Activated T-cell treated with anti-CD3 and anti-CD28 coated beads, Interleukin-2, amount 50 U/mL, for 72 hours (primary cell): ENCODE measurements at regions not wholly inside any gene's neighbourhood (a gene's known extent, or its start where the extent isn't known, plus 50 kb on each side); places are given as distances from the start of the nearest gene placed in this dataset.
"Not testable (repeated sequence)": the region's sequence is repeated elsewhere in the genome, so short reads cannot be mapped to it uniquely, and the experiment has no call there.

Source experiments
- ATAC-seq, 2 donors: fragments of 150-1000 bp; cut with Tn5 transposase; replicated peaks in 1 of 2; 2 replicates each; pipeline ENCODE4 v1.10.0; 2021; ENCODE audit warnings: moderate library complexity in 2 of 2, mild to moderate bottlenecking in 1 of 2
- DNase-seq, 2 donors: peaks; one replicate each; pipeline ENCODE4 v3.0.0; 2021 to 2022; ENCODE audit warnings: mixed read lengths in 1 of 2
- H3K27ac Mint-ChIP-seq: one replicate; pipeline ENCODE4 v1.8.0; 2022; ENCODE audit warnings: mild to moderate bottlenecking, moderate library complexity, mixed read lengths
- H3K27me3 Mint-ChIP-seq: one replicate; pipeline ENCODE4 v1.8.0; 2022; ENCODE audit warnings: low read depth, mixed read lengths
- H3K36me3 Mint-ChIP-seq, 2 donors: one replicate each; pipeline ENCODE4 v1.8.0; 2022; ENCODE audit warnings: mixed read lengths in 2 of 2, mild to moderate bottlenecking in 1 of 2; ENCODE audit not compliant: insufficient read depth in 2 of 2
- H3K4me1 Mint-ChIP-seq: one replicate; pipeline ENCODE4 v1.8.0; 2022; ENCODE audit warnings: low read depth, mixed read lengths
- H3K4me3 Mint-ChIP-seq, 2 donors: one replicate each; pipeline ENCODE4 v1.8.0; 2022; ENCODE audit warnings: mild to moderate bottlenecking in 2 of 2, mixed read lengths in 2 of 2, moderate library complexity in 2 of 2
- H3K9me3 Mint-ChIP-seq, 2 donors: one replicate each; pipeline ENCODE4 v1.8.0; 2022; ENCODE audit warnings: mixed read lengths in 2 of 2

DNA sequence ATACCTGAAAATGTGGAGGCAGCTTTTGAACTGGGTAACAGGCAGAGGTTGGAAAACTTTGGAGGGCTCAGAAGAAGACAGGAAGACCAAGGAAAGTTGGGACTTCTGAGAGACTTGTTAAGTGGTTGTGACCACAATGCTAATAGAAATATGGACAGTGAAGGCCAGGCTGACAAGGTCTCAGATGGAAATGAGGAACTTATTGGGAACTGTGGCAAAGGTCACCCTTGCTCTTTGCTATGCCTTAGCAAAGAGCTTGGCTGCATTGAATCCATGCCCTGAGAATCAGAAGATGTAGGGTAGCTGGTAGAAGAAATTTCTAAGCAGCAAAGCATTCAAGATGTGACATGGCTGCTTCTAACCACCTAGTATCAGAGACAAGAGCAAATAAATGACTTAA lies 244.4 kb upstream of the ADRA1B start:
- peaks cover 2 to 9% of the 10 kb centered on the region in 2 donors for H3K9me3 Mint-ChIP-seq
- DNase-seq, result no peak
- ATAC-seq, result no peak
- H3K36me3 Mint-ChIP-seq, result no peaks in the 10 kb centered on the region
- no peak overlapping the region for H3K4me3 Mint-ChIP-seq
- no peak overlapping the region for H3K27ac Mint-ChIP-seq
- no peaks in the 10 kb centered on the region for H3K4me1 Mint-ChIP-seq
- H3K27me3 Mint-ChIP-seq, result peaks cover 7% of the 10 kb centered on the region

DNA sequence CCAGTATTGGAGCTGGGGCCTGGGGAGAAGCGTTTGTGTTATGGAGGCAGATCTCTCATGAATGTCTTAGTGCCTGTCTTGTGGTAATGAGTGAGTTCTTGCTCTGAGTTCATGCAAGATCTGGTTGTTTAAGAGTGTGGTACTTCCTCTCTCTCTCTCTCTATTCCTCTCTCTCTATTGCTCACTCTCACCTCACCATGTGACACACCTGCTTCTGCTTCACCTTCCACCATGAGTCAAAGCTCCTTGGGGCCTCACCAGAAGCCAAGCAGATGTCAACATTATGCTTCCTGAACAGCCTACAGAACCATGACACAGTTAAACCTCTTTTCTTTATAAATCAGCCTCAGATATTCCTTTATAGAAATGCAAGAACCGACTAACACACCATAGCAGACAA lies 242.7 kb upstream of the ADRA1B start:
- ATAC-seq (peak in 1 of 2 donors; percentile 28), DNase-seq (no peak)
- peaks cover 2 to 9% of the 10 kb centered on the region in 2 donors for H3K9me3 Mint-ChIP-seq
- peaks cover 7% of the 10 kb centered on the region for H3K27me3 Mint-ChIP-seq
- no peaks in the 10 kb centered on the region for H3K4me1 Mint-ChIP-seq
- H3K27ac Mint-ChIP-seq, result no peak overlapping the region
- H3K4me3 Mint-ChIP-seq, result no peak overlapping the region
- no peaks in the 10 kb centered on the region for H3K36me3 Mint-ChIP-seq

DNA sequence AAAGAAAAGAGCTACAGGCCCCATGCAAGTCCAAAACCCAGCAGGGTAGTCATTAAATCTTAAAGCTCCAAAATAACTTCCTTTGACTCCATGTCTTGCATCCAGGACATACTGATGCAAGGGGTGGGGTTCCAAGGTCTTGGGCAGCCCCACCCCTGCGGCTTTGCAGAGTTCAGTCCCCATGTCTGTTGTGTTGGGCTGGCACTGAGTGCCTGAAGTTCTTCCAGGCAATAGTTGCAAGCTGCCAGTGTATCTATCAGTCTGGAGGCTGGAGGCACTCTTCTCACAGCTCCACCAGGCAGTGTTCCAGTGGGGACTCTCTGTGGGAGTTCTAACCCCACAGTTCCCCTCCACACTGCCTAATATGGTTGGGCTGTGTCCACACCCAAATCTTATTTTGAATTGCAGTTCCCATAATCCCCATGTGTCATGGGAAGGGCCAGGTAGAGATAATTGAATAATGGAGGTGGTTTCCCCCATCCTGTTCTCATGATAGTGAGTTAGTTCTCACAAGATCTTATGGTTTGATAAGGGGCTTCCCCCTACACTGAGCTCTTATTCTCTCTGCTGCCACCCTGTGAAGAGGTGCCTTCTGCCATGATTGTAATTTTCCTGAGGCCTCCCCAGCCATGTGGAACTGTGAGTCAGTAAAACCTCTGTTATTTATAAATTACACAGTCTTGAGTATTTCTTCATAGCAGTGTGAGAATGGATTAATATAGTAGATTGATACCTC lies 237.5 kb upstream of the ADRA1B start:
- DNase-seq (no peak), ATAC-seq (no peak)
- Mint-ChIP-seq H3K27ac (no peak overlapping the region), H3K4me1 (peaks cover 7% of the 10 kb centered on the region), H3K4me3 (no peak overlapping the region), H3K9me3 (peaks cover 17 to 18% of the 10 kb centered on the region in 2 donors), H3K36me3 (peaks cover 9 to 18% of the 10 kb centered on the region in 2 donors), H3K27me3 (no peaks in the 10 kb centered on the region)

DNA sequence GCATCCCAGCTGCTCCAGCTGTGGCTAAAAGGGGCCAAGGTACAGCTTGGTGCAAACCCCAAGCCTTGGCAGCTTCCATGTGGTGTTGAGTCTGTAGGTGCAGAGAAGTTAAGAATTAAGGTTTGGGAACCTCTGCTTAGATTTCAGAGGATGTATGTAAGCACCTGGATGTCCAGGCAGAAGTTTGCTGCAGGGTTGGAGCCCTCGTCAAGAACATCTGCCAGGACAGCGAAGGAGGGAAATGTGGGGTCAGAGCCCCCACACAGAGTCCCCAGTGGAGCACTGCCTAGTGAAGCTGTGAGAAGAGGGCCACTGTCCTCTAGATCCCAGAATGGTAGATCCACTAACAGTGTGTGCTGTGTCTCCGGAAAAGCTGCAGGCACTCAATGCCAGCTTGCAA lies 236.2 kb upstream of the ADRA1B start:
- no peak overlapping the region for H3K4me3 Mint-ChIP-seq
- no peak for DNase-seq
- H3K9me3 Mint-ChIP-seq, result peaks cover 17 to 18% of the 10 kb centered on the region in 2 donors
- H3K36me3 Mint-ChIP-seq, result peaks cover 9 to 18% of the 10 kb centered on the region in 2 donors
- peaks cover 7% of the 10 kb centered on the region for H3K4me1 Mint-ChIP-seq
- ATAC-seq, result no peak
- H3K27me3 Mint-ChIP-seq, result no peaks in the 10 kb centered on the region
- no peak overlapping the region for H3K27ac Mint-ChIP-seq

GRCh38 chr5:159681661-159682060 lies 234.6 kb upstream of the ADRA1B start:
- Mint-ChIP-seq H3K27ac (peak overlapping the region; percentile 34), H3K9me3 (peaks cover 17 to 18% of the 10 kb centered on the region in 2 donors), H3K27me3 (peaks cover 3% of the 10 kb centered on the region), H3K4me3 (no peak overlapping the region), H3K36me3 (peaks cover 9 to 18% of the 10 kb centered on the region in 2 donors), H3K4me1 (peaks cover 7% of the 10 kb centered on the region)
- no peak for DNase-seq
- no peak for ATAC-seq

- peaks cover 11% of the 10 kb centered on the region for H3K27me3 Mint-ChIP-seq
- H3K27ac Mint-ChIP-seq, result no peak overlapping the region
- peaks cover 9 to 20% of the 10 kb centered on the region in 2 donors for H3K36me3 Mint-ChIP-seq
- DNase-seq (no peak), ATAC-seq (no peak)
- peaks cover 22 to 25% of the 10 kb centered on the region in 2 donors for H3K9me3 Mint-ChIP-seq
- peaks cover 7% of the 10 kb centered on the region for H3K4me1 Mint-ChIP-seq
- H3K4me3 Mint-ChIP-seq, result no peak overlapping the region
These were observed 233.7 kb upstream of the ADRA1B start for GRCh38 chr5:159682623-159683022.

- not testable (repeated sequence) for DNase-seq, H3K4me1 Mint-ChIP-seq, H3K4me3 Mint-ChIP-seq, H3K27ac Mint-ChIP-seq, H3K36me3 Mint-ChIP-seq, ATAC-seq
- H3K27me3 Mint-ChIP-seq, result peaks cover 22% of the 10 kb centered on the region
- peaks cover 11 to 12% of the 10 kb centered on the region in 2 donors for H3K9me3 Mint-ChIP-seq
These were observed 228.4 kb upstream of the ADRA1B start for GRCh38 chr5:159687892-159688291.

GRCh38 chr5:159695741-159696294 lies 220.5 kb upstream of the ADRA1B start:
- H3K27me3 Mint-ChIP-seq, result no peaks in the 10 kb centered on the region
- no peak overlapping the region for H3K27ac Mint-ChIP-seq
- peaks cover 6 to 12% of the 10 kb centered on the region in 2 donors for H3K9me3 Mint-ChIP-seq
- ATAC-seq (no peak), DNase-seq (no peak)
- no peak overlapping the region for H3K4me3 Mint-ChIP-seq
- H3K4me1 Mint-ChIP-seq, result no peaks in the 10 kb centered on the region
- H3K36me3 Mint-ChIP-seq, result peaks cover 0 to 2% of the 10 kb centered on the region in 2 donors

DNA sequence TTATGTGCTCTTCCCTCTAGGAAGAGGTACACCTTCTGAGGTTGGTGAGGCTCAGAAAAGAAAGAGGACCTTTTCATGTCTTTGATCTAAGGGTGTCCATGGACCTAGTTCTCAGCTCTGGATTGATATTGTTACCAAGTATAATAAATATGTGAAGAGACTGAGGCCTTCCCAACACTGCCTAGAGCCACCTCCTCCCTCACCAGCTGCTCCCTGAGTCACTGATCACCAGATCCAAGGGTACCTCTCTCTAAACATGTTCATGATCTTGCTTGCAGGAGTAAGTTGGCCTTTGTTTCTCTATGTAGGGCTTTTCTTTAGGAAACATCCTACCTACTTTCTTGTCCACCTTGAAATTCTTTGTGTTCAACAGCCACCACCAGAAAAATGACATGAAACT lies 218.8 kb upstream of the ADRA1B start:
- H3K27me3 Mint-ChIP-seq, result no peaks in the 10 kb centered on the region
- H3K4me3 Mint-ChIP-seq, result no peak overlapping the region
- DNase-seq (no peak), ATAC-seq (no peak)
- peaks cover 2 to 10% of the 10 kb centered on the region in 2 donors for H3K9me3 Mint-ChIP-seq
- no peaks in the 10 kb centered on the region for H3K4me1 Mint-ChIP-seq
- no peak overlapping the region for H3K27ac Mint-ChIP-seq
- peaks cover 0 to 2% of the 10 kb centered on the region in 2 donors for H3K36me3 Mint-ChIP-seq

- Mint-ChIP-seq H3K4me1 (no peaks in the 10 kb centered on the region), H3K27me3 (peaks cover 6% of the 10 kb centered on the region), H3K4me3 (no peak overlapping the region), H3K36me3 (peaks cover 0 to 2% of the 10 kb centered on the region in 2 donors), H3K9me3 (peaks cover 0 to 7% of the 10 kb centered on the region in 2 donors), H3K27ac (no peak overlapping the region)
- ATAC-seq (no peak), DNase-seq (no peak)
These were observed 218.0 kb upstream of the ADRA1B start for GRCh38 chr5:159698322-159698721.

DNA sequence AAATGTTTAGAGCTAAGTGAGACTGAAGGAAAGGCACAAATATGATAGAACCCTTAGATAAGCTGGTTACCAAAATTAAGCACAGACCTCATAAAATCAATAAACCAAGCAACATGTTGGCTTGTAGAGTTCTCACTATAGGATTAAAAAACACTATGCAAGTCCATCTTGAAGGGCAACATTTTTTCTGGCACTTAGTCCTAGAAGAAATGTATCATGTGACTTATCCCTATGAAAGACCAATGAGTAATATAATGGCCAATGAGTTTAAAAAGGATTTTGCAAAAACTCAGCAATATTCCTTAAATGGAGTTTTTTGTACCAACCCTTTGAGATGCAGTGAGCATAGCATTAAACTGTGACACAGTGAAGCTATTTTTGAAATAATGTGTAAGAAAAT lies 216.3 kb upstream of the ADRA1B start:
- Mint-ChIP-seq H3K36me3 (no peaks in the 10 kb centered on the region), H3K4me1 (no peaks in the 10 kb centered on the region), H3K4me3 (no peak overlapping the region), H3K27me3 (peaks cover 20% of the 10 kb centered on the region), H3K9me3 (no peaks in the 10 kb centered on the region), H3K27ac (no peak overlapping the region)
- no peak for DNase-seq
- ATAC-seq, result no peak

GRCh38 chr5:159702301-159702700 lies 214.0 kb upstream of the ADRA1B start:
- peaks cover 25% of the 10 kb centered on the region for H3K27me3 Mint-ChIP-seq
- no peak for ATAC-seq
- peaks cover 2 to 4% of the 10 kb centered on the region in 2 donors for H3K9me3 Mint-ChIP-seq
- no peaks in the 10 kb centered on the region for H3K4me1 Mint-ChIP-seq
- peaks cover 0 to 2% of the 10 kb centered on the region in 2 donors for H3K36me3 Mint-ChIP-seq
- DNase-seq, result no peak
- no peak overlapping the region for H3K4me3 Mint-ChIP-seq
- H3K27ac Mint-ChIP-seq, result no peak overlapping the region

DNA sequence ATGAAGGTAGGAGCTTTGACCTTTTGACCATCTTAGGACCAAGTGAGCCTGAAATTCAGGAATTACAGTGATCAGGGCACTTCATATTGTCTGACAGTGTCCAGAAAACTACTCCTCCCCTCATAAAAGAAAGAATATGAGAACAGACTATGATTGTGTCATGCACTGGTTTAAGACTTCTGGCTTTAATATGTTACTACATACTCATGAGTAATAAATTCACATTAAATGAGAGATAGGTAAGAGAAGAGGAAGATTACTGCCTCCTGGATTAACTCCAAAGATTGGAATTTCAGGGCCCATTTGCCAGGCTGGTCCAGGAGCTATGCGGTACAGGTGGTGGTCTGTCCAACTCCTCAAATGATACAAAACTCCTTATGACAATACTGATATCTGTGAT lies 213.5 kb upstream of the ADRA1B start:
- no peak for ATAC-seq
- Mint-ChIP-seq H3K36me3 (peaks cover 2% of the 10 kb centered on the region in 2 donors), H3K4me3 (no peak overlapping the region), H3K9me3 (peaks cover 5 to 7% of the 10 kb centered on the region in 2 donors), H3K27me3 (peaks cover 25% of the 10 kb centered on the region), H3K4me1 (no peaks in the 10 kb centered on the region), H3K27ac (no peak overlapping the region)
- DNase-seq, result no peak

DNA sequence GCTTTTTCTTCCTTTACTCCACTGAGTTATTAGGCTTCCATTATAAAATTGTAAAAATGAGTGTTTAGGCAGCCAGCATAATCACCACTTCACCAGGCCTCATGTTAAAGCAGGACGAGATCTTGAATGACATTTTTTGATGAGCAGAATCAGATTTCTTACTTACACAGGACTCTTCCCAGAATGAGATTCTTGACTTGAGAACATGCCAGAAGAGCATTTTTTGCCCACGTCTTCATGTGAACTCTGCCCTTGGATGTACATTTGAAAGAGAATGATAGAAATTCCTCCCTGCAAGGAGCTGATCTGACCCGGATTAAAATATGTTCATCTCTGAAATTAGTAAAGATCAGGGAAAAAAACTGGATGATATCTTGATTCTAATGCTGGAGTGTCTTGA lies 212.1 kb upstream of the ADRA1B start:
- no peaks in the 10 kb centered on the region for H3K4me1 Mint-ChIP-seq
- peaks cover 2% of the 10 kb centered on the region in 2 donors for H3K36me3 Mint-ChIP-seq
- ATAC-seq (no peak), DNase-seq (no peak)
- H3K27ac Mint-ChIP-seq, result no peak overlapping the region
- H3K9me3 Mint-ChIP-seq, result peaks cover 7 to 9% of the 10 kb centered on the region in 2 donors
- peaks cover 29% of the 10 kb centered on the region for H3K27me3 Mint-ChIP-seq
- no peak overlapping the region for H3K4me3 Mint-ChIP-seq
